Skeletal muscle tissue (tissue), 3 donors: ENCODE measurements at regions not wholly inside any gene's neighbourhood (a gene's known extent, or its start where the extent isn't known, plus 50 kb on each side); places are given as distances from the start of the nearest gene placed in this dataset.

Experiments
- H3K27ac ChIP-seq: one replicate; pipeline ENCODE4 v1.7.0; 2013; ENCODE audit warnings: mild to moderate bottlenecking, low read depth, low read length, inconsistent platforms
- H3K27me3 ChIP-seq, 3 donors: one replicate each; pipeline ENCODE4 v1.7.0; 2013; ENCODE audit warnings: low read length in 3 of 3; ENCODE audit not compliant: control insufficient read depth in 3 of 3, insufficient read depth in 3 of 3
- H3K36me3 ChIP-seq, 3 donors: one replicate each; pipeline ENCODE4 v1.7.0; 2013; ENCODE audit warnings: low read length in 3 of 3; ENCODE audit not compliant: control insufficient read depth in 3 of 3, insufficient read depth in 3 of 3
- H3K4me1 ChIP-seq, 3 donors: one replicate each; pipeline ENCODE4 v1.7.0; 2013; ENCODE audit warnings: low read length in 3 of 3, mild to moderate bottlenecking in 3 of 3; ENCODE audit not compliant: control insufficient read depth in 3 of 3, insufficient read depth in 3 of 3
- H3K4me3 ChIP-seq, 3 donors: one replicate each; pipeline ENCODE4 v1.7.0; 2013; ENCODE audit warnings: low read length in 3 of 3
- H3K9ac ChIP-seq, 3 donors: one replicate each; pipeline ENCODE4 v1.7.0; 2013; ENCODE audit warnings: low read length in 3 of 3, mild to moderate bottlenecking in 3 of 3, moderate library complexity in 2 of 3, low read depth in 1 of 3
- H3K9me3 ChIP-seq, 3 donors: one replicate each; pipeline ENCODE4 v1.7.0; 2013; ENCODE audit warnings: low read length in 3 of 3; ENCODE audit not compliant: control insufficient read depth in 3 of 3
- donor health status: Osteomylitis.

GRCh38 chr2:42848265-42848664, 55.9 kb upstream of the HAAO start:
- H3K27me3 ChIP-seq = no peaks in the 10 kb centered on the region
- no peaks in the 10 kb centered on the region for H3K36me3 ChIP-seq
- no peak overlapping the region for H3K9ac ChIP-seq
- H3K27ac ChIP-seq = no peak overlapping the region
- no peak overlapping the region for H3K4me3 ChIP-seq
- no peaks in the 10 kb centered on the region for H3K9me3 ChIP-seq
- peaks cover 9 to 19% (median 11%) of the 10 kb centered on the region in 3 donors for H3K4me1 ChIP-seq

GRCh38 chr2:42847596-42848151, 55.3 kb upstream of the HAAO start:
- H3K9ac ChIP-seq = no peak overlapping the region
- H3K36me3 ChIP-seq = no peaks in the 10 kb centered on the region
- H3K27me3 ChIP-seq = no peaks in the 10 kb centered on the region
- peaks cover 10 to 16% (median 11%) of the 10 kb centered on the region in 3 donors for H3K4me1 ChIP-seq
- H3K9me3 ChIP-seq = no peaks in the 10 kb centered on the region
- no peak overlapping the region for H3K27ac ChIP-seq
- H3K4me3 ChIP-seq = no peak overlapping the region

GRCh38 chr2:42846932-42847595, 54.7 kb upstream of the HAAO start:
- H3K4me1 ChIP-seq = peaks cover 10 to 16% (median 11%) of the 10 kb centered on the region in 3 donors
- no peaks in the 10 kb centered on the region for H3K36me3 ChIP-seq
- H3K9me3 ChIP-seq = no peaks in the 10 kb centered on the region
- H3K27ac ChIP-seq = no peak overlapping the region
- H3K4me3 ChIP-seq = no peak overlapping the region
- no peaks in the 10 kb centered on the region for H3K27me3 ChIP-seq
- no peak overlapping the region for H3K9ac ChIP-seq

- no peak overlapping the region for H3K27ac ChIP-seq
- no peaks in the 10 kb centered on the region for H3K27me3 ChIP-seq
- peaks cover 10 to 19% (median 17%) of the 10 kb centered on the region in 3 donors for H3K4me1 ChIP-seq
- no peak overlapping the region for H3K9ac ChIP-seq
- no peaks in the 10 kb centered on the region for H3K36me3 ChIP-seq
- H3K4me3 ChIP-seq = no peak overlapping the region
- H3K9me3 ChIP-seq = no peaks in the 10 kb centered on the region
These were observed 53.6 kb upstream of the HAAO start for GRCh38 chr2:42846026-42846425.

GRCh38 chr2:42844901-42845821, 52.8 kb upstream of the HAAO start:
- Histone ChIP-seq H3K4me3 (no peak overlapping the region), H3K9me3 (no peaks in the 10 kb centered on the region), H3K27me3 (no peaks in the 10 kb centered on the region), H3K4me1 (peaks cover 10 to 23% (median 17%) of the 10 kb centered on the region in 3 donors), H3K9ac (no peak overlapping the region), H3K27ac (no peak overlapping the region), H3K36me3 (no peaks in the 10 kb centered on the region)

- no peak overlapping the region for H3K27ac ChIP-seq
- H3K4me1 ChIP-seq = peaks cover 10 to 23% (median 17%) of the 10 kb centered on the region in 3 donors
- no peaks in the 10 kb centered on the region for H3K9me3 ChIP-seq
These were observed 52.0 kb upstream of the HAAO start for GRCh38 chr2:42844366-42844765.

GRCh38 chr2:42843611-42844010, 51.2 kb upstream of the HAAO start:
- Histone ChIP-seq H3K36me3 (no peaks in the 10 kb centered on the region), H3K9me3 (no peaks in the 10 kb centered on the region), H3K27me3 (no peaks in the 10 kb centered on the region), H3K27ac (no peak overlapping the region), H3K9ac (no peak overlapping the region), H3K4me3 (no peak overlapping the region), H3K4me1 (peaks cover 10 to 21% (median 17%) of the 10 kb centered on the region in 3 donors)

More at GRCh38 chr2:42844366-42844765, 52.0 kb upstream of the HAAO start:
- Histone ChIP-seq H3K9ac (no peak overlapping the region), H3K4me3 (no peak overlapping the region), H3K27me3 (no peaks in the 10 kb centered on the region), H3K36me3 (no peaks in the 10 kb centered on the region)

GRCh38 chr2:42843131-42843530, 50.7 kb upstream of the HAAO start:
- H3K27ac ChIP-seq = no peak overlapping the region
- no peak overlapping the region for H3K9ac ChIP-seq
- no peaks in the 10 kb centered on the region for H3K36me3 ChIP-seq
- peaks cover 10 to 19% (median 17%) of the 10 kb centered on the region in 3 donors for H3K4me1 ChIP-seq
- H3K4me3 ChIP-seq = no peak overlapping the region
- no peaks in the 10 kb centered on the region for H3K9me3 ChIP-seq
- no peaks in the 10 kb centered on the region for H3K27me3 ChIP-seq

- Histone ChIP-seq H3K4me3 (no peak overlapping the region), H3K36me3 (no peaks in the 10 kb centered on the region), H3K4me1 (peaks cover 10 to 19% (median 17%) of the 10 kb centered on the region in 3 donors), H3K27ac (no peak overlapping the region), H3K9me3 (no peaks in the 10 kb centered on the region), H3K27me3 (no peaks in the 10 kb centered on the region), H3K9ac (no peak overlapping the region)
These were observed 50.1 kb upstream of the HAAO start for GRCh38 chr2:42842466-42842865.
